Testis (tissue), 2 donors: ENCODE measurements at regions not wholly inside any gene's neighbourhood (a gene's known extent, or its start where the extent isn't known, plus 50 kb on each side); places are given as distances from the start of the nearest gene placed in this dataset.

ENCODE experiments used
- DNase-seq: peaks from one replicate; pipeline ENCODE4 v3.0.0-alpha.2; 2019
- H3K27ac ChIP-seq, 2 donors: fragments of 200-600 bp; sonication (generic); one replicate each; pipeline ENCODE4 v1.5.1; 2019
- H3K27me3 ChIP-seq: fragments of 200-600 bp; sonication (generic); one replicate; pipeline ENCODE4 v1.5.1; 2019
- H3K36me3 ChIP-seq: fragments of 200-600 bp; sonication (generic); one replicate; pipeline ENCODE4 v1.5.1; 2017; ENCODE audit warnings: low read depth; ENCODE audit errors: missing control alignments
- H3K4me1 ChIP-seq: fragments of 200-600 bp; sonication (generic); one replicate; pipeline ENCODE4 v1.5.1; 2019
- H3K4me3 ChIP-seq, 2 donors: fragments of 200-600 bp; sonication (generic); one replicate each; pipeline ENCODE4 v1.5.1; 2017 to 2019
- H3K9me3 ChIP-seq: fragments of 200-600 bp; sonication (generic); one replicate; pipeline ENCODE4 v1.5.1; 2017
- CTCF ChIP-seq, 3 experiments: fragments of 450-650 bp in 2 of 3; fragments of 200-600 bp in 1 of 3; sonication (generic) in 1 of 3; IDR thresholded peaks; one replicate each; pipeline ENCODE4 v1.5.1; 2016 to 2019; ENCODE audit warnings: antibody characterized with exemption in 3 of 3, mild to moderate bottlenecking in 2 of 3, moderate library complexity in 1 of 3
- POLR2A ChIP-seq: fragments of 450-650 bp; IDR thresholded peaks from one replicate; pipeline ENCODE4 v1.6.1; 2017; ENCODE audit warnings: antibody characterized with exemption, mild to moderate bottlenecking, moderate library complexity
- WGBS, 2 donors: methylation state at CpG; one replicate each; pipeline ENCODE4 v1.1.5; 2018; 5-methylcytosine and 5-hydroxymethylcytosine counted together
- intact Hi-C: fragments of 100-400 bp; cut with DNase I; formaldehyde crosslinking; loops from one replicate; pipeline ENCODE4 v1.15.1; 2023; ENCODE audit warnings: low total_unique reads

GRCh38 chr16:9364721-9365369 is 273.4 kb downstream of the HAPSTR1 start:
- no peak overlapping the region for H3K27ac ChIP-seq
- 73 to 75% methylated on average over 2 of the region's 2 CpGs for WGBS, 2 donors
- H3K4me3 ChIP-seq: no peak overlapping the region
- no peaks in the 10 kb centered on the region for H3K36me3 ChIP-seq
- TF ChIP-seq CTCF (IDR thresholded peaks at IDR 0.05) (no peak), POLR2A (no peak)
- no peaks in the 10 kb centered on the region for H3K9me3 ChIP-seq
- H3K4me1 ChIP-seq: no peaks in the 10 kb centered on the region
- no peaks in the 10 kb centered on the region for H3K27me3 ChIP-seq
- DNase-seq: no peak
- intact Hi-C loops: no loop called here

- no peak for TF ChIP-seq CTCF (IDR thresholded peaks at IDR 0.05)
- no peak for TF ChIP-seq POLR2A
- H3K27ac ChIP-seq: no peak overlapping the region
- no peaks in the 10 kb centered on the region for H3K27me3 ChIP-seq
- H3K4me1 ChIP-seq: no peaks in the 10 kb centered on the region
- H3K36me3 ChIP-seq: no peaks in the 10 kb centered on the region
- no peak overlapping the region for H3K4me3 ChIP-seq
- intact Hi-C loops: no loop called here
- no peaks in the 10 kb centered on the region for H3K9me3 ChIP-seq
- peak; percentile 21 for DNase-seq
- 37 to 41% methylated on average over 1 of the region's 1 CpG for WGBS, 2 donors
Observed at GRCh38 chr16:9365370-9365728, 273.9 kb downstream of the HAPSTR1 start.

GRCh38 chr16:9366048-9366969 is 274.9 kb downstream of the HAPSTR1 start:
- Histone ChIP-seq H3K4me1 (no peaks in the 10 kb centered on the region), H3K27ac (no peak overlapping the region), H3K36me3 (no peaks in the 10 kb centered on the region), H3K4me3 (no peak overlapping the region), H3K27me3 (no peaks in the 10 kb centered on the region), H3K9me3 (no peaks in the 10 kb centered on the region)
- TF ChIP-seq POLR2A: no peak
- TF ChIP-seq CTCF (IDR thresholded peaks at IDR 0.05): no peak
- intact Hi-C loops: no loop called here
- WGBS, 2 donors: 80 to 88% methylated on average over 8 of the region's 8 CpGs
- no peak for DNase-seq

GRCh38 chr16:9370061-9370491 is 278.6 kb downstream of the HAPSTR1 start:
- Histone ChIP-seq H3K4me1 (no peaks in the 10 kb centered on the region), H3K27me3 (no peaks in the 10 kb centered on the region), H3K36me3 (no peaks in the 10 kb centered on the region), H3K9me3 (no peaks in the 10 kb centered on the region), H3K4me3 (no peak overlapping the region), H3K27ac (no peak overlapping the region)
- 32 to 54% methylated on average over 9 of the region's 9 CpGs for WGBS, 2 donors
- no peak for DNase-seq
- intact Hi-C loops: no loop called here
- TF ChIP-seq CTCF (IDR thresholded peaks at IDR 0.05) (no peak), POLR2A (no peak)
